ENCODE measurements at regions not wholly inside any gene's neighbourhood (a gene's known extent, or its start where the extent isn't known, plus 50 kb on each side); places are given as distances from the start of the nearest gene placed in this dataset.

GRCh38 chr4:3856604-3857204, 90.5 kb downstream of the ADRA2C start:
- no peak for TF ChIP-seq POLR2A (IDR thresholded peaks at IDR 0.05)
- TF ChIP-seq EP300 (IDR thresholded peaks at IDR 0.05) = no peak
- no peak for TF ChIP-seq POLR2AphosphoS5 (IDR thresholded peaks at IDR 0.05)
- TF ChIP-seq CTCF (IDR thresholded peaks at IDR 0.05) = no peak
- H3K36me3 ChIP-seq = no peaks in the 10 kb centered on the region
- no peak overlapping the region for H3K4me3 ChIP-seq
- no peak overlapping the region for H3K27ac ChIP-seq
- H3K27me3 ChIP-seq = peaks cover 0 to 49% (median 12%) of the 10 kb centered on the region in 3 donors
- intact Hi-C loops (cut with DNase I) = no loop called here
- WGBS, 2 donors = 51 to 62% methylated on average over 8 of the region's 8 CpGs
- no peaks in the 10 kb centered on the region for H3K4me1 ChIP-seq
- no peak for DNase-seq
- no peaks in the 10 kb centered on the region for H3K9me3 ChIP-seq

GRCh38 chr4:3857269-3857926, 91.2 kb downstream of the ADRA2C start:
- no peak overlapping the region for H3K4me3 ChIP-seq
- H3K36me3 ChIP-seq = no peaks in the 10 kb centered on the region
- no peaks in the 10 kb centered on the region for H3K9me3 ChIP-seq
- 47 to 61% methylated on average over 9 of the region's 9 CpGs for WGBS, 2 donors
- no peaks in the 10 kb centered on the region for H3K4me1 ChIP-seq
- H3K27me3 ChIP-seq = peaks cover 0 to 52% (median 15%) of the 10 kb centered on the region in 3 donors
- H3K27ac ChIP-seq = no peak overlapping the region
- TF ChIP-seq POLR2AphosphoS5 (IDR thresholded peaks at IDR 0.05) = no peak
- TF ChIP-seq POLR2A (IDR thresholded peaks at IDR 0.05) = no peak
- no peak for TF ChIP-seq EP300 (IDR thresholded peaks at IDR 0.05)
- TF ChIP-seq CTCF (IDR thresholded peaks at IDR 0.05) = no peak
- intact Hi-C loops (cut with DNase I) = no loop called here
- no peak for DNase-seq

- no peak for TF ChIP-seq EP300 (IDR thresholded peaks at IDR 0.05)
- TF ChIP-seq CTCF (IDR thresholded peaks at IDR 0.05) = no peak
- TF ChIP-seq POLR2A (IDR thresholded peaks at IDR 0.05) = no peak
- TF ChIP-seq POLR2AphosphoS5 (IDR thresholded peaks at IDR 0.05) = no peak
These were observed 92.0 kb downstream of the ADRA2C start for GRCh38 chr4:3858046-3858730.

GRCh38 chr4:3858765-3859388, 92.7 kb downstream of the ADRA2C start:
- Histone ChIP-seq H3K27ac (no peak overlapping the region), H3K4me1 (no peaks in the 10 kb centered on the region), H3K27me3 (peaks cover 0 to 59% (median 30%) of the 10 kb centered on the region in 3 donors), H3K4me3 (no peak overlapping the region), H3K9me3 (no peaks in the 10 kb centered on the region), H3K36me3 (no peaks in the 10 kb centered on the region)
- no peak for TF ChIP-seq POLR2A (IDR thresholded peaks at IDR 0.05)
- TF ChIP-seq CTCF (IDR thresholded peaks at IDR 0.05) = no peak
- no peak for TF ChIP-seq POLR2AphosphoS5 (IDR thresholded peaks at IDR 0.05)
- no peak for TF ChIP-seq EP300 (IDR thresholded peaks at IDR 0.05)
- 73 to 83% methylated on average over 9 of the region's 9 CpGs for WGBS, 2 donors
- intact Hi-C loops (cut with DNase I) = no loop called here
- DNase-seq = no peak

More at GRCh38 chr4:3858046-3858730, 92.0 kb downstream of the ADRA2C start:
- Histone ChIP-seq H3K4me1 (no peaks in the 10 kb centered on the region), H3K9me3 (no peaks in the 10 kb centered on the region), H3K36me3 (no peaks in the 10 kb centered on the region), H3K4me3 (no peak overlapping the region), H3K27ac (no peak overlapping the region), H3K27me3 (peaks cover 0 to 59% (median 23%) of the 10 kb centered on the region in 3 donors)
- WGBS, 2 donors = 68 to 79% methylated on average over 6 of the region's 6 CpGs
- intact Hi-C loops (cut with DNase I) = no loop called here
- DNase-seq = no peak
